ENCODE measurements at regions not wholly inside any gene's neighbourhood (a gene's known extent, or its start where the extent isn't known, plus 50 kb on each side); places are given as distances from the start of the nearest gene placed in this dataset.

GRCh38 chr3:19002606-19003005 is 145.7 kb upstream of the KCNH8 start:
- TF ChIP-seq CHD1 (IDR thresholded peaks at IDR 0.05; ENCODE audit: low read depth, low read length), result no peak
- TF ChIP-seq SMC3 (IDR thresholded peaks at IDR 0.05; ENCODE audit: low read depth, low read length), result no peak
- no peak for TF ChIP-seq USF2 (IDR thresholded peaks at IDR 0.05; ENCODE audit: low read depth, low read length)
- no peak for TF ChIP-seq POLR2A (IDR thresholded peaks at IDR 0.05; ENCODE audit: low read depth, low read length)
- no peak for TF ChIP-seq ELK1 (IDR thresholded peaks at IDR 0.05; ENCODE audit: borderline replicate concordance, low read depth, low read length)
- Histone ChIP-seq H3K9ac (ENCODE audit: low read depth, low read length) (no peak overlapping the region), H2BK15ac (ENCODE audit: low read depth, low read length) (no peak overlapping the region), H4K20me1 (ENCODE audit: insufficient read depth, low read length) (no peaks in the 10 kb centered on the region), H2AK5ac (ENCODE audit: low read depth, low read length) (no peak overlapping the region), H3K18ac (ENCODE audit: low read depth, low read length) (no peak overlapping the region), H4K91ac (ENCODE audit: insufficient read depth, low read depth, low read length) (no peak overlapping the region), H3K27me3 (ENCODE audit: control insufficient read depth, insufficient read depth, low read length) (no peaks in the 10 kb centered on the region), H2AK9ac (replicated peaks; ENCODE audit: low read depth, low read length, poor library complexity) (no peak overlapping the region), H3K36me3 (ENCODE audit: control insufficient read depth, insufficient read depth, low read length) (no peaks in the 10 kb centered on the region), H3K4me1 (ENCODE audit: control insufficient read depth, insufficient read depth, low read length) (no peaks in the 10 kb centered on the region), H3K4me3 (ENCODE audit: insufficient read depth, low read depth, low read length) (no peak overlapping the region), H3K9me1 (ENCODE audit: insufficient read depth, low read length) (no peaks in the 10 kb centered on the region), H3K56ac (ENCODE audit: extremely low read depth, insufficient read depth, low read length) (no peak overlapping the region), H3K9me3 (ENCODE audit: control insufficient read depth, insufficient read depth, low read length) (peaks cover 6% of the 10 kb centered on the region), H3K23ac (ENCODE audit: low read depth, low read length) (no peak overlapping the region), H3K14ac (replicated peaks; ENCODE audit: low read depth, low read length) (no peak overlapping the region), H2BK20ac (ENCODE audit: low read depth, low read length) (no peak overlapping the region), H3K4me2 (ENCODE audit: low read depth, low read length) (no peak overlapping the region), H3K4ac (ENCODE audit: low read depth, low read length) (no peak overlapping the region), H2BK120ac (ENCODE audit: low read depth, low read length) (no peak overlapping the region), H2AFZ (replicated peaks; ENCODE audit: low read length, poor library complexity) (no peak overlapping the region), H3K27ac (ENCODE audit: insufficient read depth, low read length) (no peak overlapping the region), H4K5ac (ENCODE audit: low read depth, low read length) (no peak overlapping the region), H4K8ac (ENCODE audit: low read depth in 2 of 2, low read length in 2 of 2) (no peak overlapping the region), H2BK5ac (ENCODE audit: low read depth, low read length, poor library complexity, severe bottlenecking) (no peak overlapping the region), H3K79me1 (ENCODE audit: low read depth in 1 of 2, low read length in 2 of 2) (no peaks in the 10 kb centered on the region)
- BruUV-seq (replicated peaks), result no TSS peak
- dilution Hi-C loops (cut with HindIII; ENCODE audit: low sequenced_read_pairs, unreplicated experiment), result no loop called here
- no CpG with 5 or more reads among the region's 1 CpG for WGBS, 2 experiments (ENCODE audit: extremely low coverage in 2 of 2, insufficient read length in 1 of 2)
- ChIA-PET POLR2A (ENCODE audit: unreplicated experiment) (no interaction called here), CTCF (no interaction called here)
- in situ Hi-C loops (cut with MboI; ENCODE audit: low sequenced_read_pairs), result no loop called here
- intact Hi-C loops (cut with micrococcal nuclease), result no loop called here
- no peak for ATAC-seq (ENCODE audit: low read depth)
- no peak for DNase-seq
